ENCODE measurements at regions not wholly inside any gene's neighbourhood (a gene's known extent, or its start where the extent isn't known, plus 50 kb on each side); places are given as distances from the start of the nearest gene placed in this dataset.

DNA sequence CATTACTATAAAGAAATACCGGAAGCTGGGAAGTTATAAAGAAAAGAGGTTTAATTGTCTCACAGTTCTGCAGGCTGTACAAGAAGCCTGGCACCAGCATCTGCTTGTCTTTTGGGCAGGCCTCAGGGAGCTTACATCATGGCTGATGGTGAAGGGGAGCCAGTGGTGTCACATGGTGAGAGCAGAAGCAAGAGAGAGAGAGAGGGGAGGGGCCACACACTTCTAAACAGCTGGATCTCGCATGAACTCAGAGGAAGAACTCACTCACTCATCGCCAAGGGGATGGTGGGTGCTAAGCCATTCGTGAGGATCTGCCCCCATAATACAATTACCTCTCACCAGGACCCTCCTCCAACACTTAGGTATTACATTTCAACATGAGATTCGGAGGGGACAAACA lies 51.8 kb upstream of the ANKRD34C start:
- no peak for DNase-seq

DNA sequence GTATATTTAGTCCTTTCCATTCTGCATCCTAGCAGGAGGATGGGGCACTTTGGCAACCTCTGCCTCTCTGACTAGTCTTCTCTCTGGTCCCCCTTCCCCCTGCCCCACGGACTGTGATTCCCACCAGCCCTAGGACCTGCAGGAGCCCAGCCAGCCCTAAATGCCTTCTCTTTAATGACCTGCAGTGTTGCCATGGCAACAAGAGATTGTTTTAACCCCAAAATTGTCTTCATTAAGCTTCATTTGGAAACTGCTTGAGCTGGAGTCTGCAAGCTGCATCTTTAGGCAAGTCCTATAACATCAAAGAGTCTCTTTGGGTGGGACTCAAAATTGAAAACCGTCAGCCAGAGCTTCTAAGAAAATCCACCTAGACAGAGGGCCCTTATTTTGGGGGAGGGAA lies 59.7 kb upstream of the ANKRD34C start:
- no peak for DNase-seq

DNA sequence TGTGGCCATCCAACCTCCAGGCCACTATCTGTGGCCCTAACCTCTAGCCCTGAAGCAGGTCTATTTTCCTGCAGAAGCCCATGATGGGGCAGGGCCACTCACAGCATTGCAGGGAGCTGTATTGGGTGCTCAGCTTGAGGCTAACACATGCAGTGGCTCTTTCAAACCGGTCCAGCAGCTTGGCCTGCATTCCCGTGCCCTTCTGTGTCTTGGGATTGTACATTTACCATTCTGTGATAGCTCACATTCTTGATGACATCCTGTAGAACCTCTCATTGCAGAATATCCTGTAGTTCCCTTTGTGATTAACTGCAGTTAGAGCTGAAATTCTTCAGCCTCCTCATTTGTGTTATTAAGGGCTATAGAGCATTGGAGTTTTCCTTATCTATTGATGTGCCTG lies 60.8 kb upstream of the ANKRD34C start:
- DNase-seq: no peak

DNA sequence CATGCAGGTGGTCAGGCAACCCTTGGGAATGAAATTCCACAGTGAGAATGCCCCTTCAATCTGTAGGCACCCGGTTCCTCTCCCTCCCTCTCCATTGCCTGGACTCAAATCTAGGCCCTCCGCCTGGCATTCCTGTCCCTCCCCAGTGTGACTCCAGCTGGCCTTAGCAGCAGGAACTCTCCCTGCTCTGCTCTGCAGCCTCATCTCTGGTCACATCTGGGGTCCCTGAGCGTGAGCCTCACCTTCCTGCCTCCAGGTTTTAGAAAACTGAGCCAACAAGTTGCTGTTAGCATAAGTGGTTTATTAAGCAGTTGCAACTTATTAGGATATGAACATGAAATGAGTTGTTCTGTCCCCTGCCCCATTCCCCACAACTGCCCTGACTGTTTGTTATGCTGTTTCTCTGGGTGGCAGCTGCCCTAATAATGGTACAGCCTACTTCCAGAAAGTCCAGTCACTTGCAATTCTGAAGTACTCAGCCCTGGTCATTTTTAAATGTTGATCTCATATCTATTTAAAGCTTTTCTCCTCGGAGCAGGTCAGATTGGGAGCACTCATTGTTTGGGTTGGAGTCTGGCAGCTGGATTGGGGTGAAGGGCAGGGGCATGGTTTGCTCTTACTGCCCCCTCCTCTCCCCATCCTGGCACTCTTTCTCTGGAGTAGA lies 63.0 kb upstream of the ANKRD34C start:
- no peak for DNase-seq

DNA sequence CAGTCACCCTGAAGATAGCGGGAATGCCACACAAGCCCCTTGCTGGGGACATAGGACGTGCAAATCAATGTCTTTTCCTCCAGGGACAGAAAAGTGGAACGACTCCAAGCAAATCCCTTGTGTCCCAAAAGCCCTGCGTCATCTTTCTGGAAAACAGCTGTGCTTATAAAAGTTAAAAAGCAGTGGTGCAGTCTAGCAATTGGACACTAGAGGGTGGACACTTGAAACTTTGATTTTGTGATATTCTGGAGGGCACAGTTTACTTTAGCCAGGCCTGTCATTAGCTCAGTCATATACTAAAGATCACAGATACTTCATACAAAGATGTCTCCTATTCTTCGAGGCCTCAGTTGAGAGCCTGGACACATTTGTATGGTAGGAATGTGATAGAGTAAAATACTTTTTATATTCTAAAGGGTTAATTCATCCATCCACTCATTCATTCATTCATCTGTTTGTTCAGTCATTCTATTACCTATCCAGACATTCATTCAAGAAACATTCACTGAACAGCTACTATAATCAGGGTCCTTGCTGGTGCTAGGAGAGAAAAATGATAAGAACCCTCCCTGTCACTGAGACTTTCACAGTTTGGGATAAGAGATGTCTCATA lies 63.8 kb upstream of the ANKRD34C start:
- DNase-seq: no peak

DNA sequence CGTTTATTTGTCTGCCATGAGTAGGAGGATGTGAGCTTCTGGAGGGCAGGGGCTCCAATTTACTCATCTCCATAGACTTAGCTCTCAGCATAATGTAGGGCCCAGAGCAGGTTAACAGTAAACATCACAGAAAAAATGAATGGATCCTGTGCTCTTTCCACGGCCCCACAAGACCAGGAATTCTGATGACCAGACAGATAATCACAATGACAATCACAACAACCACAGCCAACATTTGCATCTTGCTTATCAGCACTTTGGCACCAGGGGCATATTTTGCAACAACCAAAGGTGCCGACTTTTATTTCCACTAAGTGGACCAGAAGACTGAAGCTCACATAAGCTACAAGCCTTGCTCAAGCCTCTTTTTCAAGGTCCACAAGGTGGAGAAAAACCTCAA lies 68.9 kb upstream of the ANKRD34C start:
- no peak for DNase-seq

DNA sequence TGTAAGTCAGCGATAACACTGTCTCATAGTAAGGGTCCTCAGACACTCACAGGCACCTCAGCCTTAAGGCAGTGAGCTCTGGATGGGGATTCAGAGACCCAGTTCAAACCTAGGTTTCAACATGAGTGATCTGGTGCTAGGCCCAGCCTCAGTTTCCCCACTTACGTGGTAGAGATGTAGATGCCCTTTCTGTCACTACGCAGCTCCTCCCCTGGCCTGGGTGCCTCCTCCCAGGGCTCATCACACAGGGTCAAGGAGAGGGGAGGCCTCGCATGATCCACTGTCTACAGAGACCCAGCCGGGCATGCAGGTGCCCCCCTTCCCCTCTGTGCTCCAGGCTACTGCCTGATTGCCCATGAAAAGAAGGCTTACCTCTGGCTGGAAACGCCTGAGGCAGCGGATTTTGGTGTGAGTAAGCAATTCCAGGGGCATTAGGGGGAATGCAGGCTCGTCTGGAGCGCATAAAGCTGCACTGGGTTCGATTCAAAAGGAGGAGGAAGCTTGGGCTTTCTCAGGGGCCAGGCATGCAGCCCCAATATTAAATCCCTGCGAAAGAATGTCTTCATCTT lies 69.8 kb upstream of the ANKRD34C start:
- DNase-seq: no peak

DNA sequence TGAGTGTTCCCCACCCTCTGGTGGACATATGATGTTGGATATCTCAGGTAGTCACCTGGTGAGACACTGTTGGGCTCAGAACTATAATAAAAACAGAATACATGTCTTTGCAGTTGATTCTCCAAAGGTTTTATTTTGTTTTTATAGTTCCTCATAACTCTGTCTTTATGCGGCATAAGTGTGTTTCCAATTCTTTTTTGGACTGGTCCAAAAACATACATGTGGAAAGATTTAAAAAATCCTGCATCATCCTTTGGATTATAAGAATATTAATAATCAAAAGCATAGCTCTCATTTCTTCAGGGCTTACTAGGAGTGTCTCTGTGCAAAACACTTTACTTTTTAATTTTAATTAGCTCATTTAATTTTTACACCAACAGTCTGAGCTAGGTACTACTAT lies 71.0 kb upstream of the ANKRD34C start:
- no peak for DNase-seq

DNA sequence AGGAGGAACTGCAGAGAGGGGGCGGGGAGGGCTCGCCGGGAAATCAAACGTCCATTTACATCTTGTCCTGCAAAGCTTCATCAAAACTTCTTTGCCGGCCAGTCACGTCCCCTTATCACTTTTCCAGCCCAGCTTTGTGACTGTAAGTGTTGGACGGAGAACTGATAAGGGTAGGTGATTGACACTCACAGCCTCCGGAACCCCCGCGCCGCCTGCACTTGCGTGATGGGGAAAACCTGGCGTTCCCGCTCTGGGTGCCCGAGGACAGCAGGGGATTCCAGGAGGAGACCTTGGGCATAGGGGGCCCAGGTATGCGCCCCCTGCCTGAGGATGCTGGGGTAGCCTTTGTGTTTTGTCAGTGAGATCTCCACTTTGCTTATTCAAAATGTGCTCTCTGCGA lies 72.8 kb upstream of the ANKRD34C start:
- no peak for DNase-seq

DNA sequence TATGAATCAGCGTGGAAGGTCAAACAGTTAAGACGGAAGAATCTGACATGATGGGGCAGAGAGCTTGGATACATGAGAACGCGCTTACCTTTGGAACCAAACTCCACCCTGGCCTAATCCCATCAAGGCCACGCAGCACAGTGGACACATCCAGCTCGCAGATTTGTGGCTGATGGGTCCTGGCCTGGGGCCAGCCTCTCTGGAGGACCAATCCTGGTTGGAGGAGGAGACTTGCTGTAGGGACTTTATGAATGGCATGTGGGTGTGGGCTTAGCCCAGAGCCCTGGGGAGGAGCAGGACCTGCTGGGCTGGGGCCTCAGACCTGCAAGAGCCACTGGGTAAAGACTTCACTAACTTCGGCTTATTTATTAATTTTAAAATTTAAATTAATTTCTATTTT lies 73.4 kb upstream of the ANKRD34C start:
- DNase-seq: no peak

DNA sequence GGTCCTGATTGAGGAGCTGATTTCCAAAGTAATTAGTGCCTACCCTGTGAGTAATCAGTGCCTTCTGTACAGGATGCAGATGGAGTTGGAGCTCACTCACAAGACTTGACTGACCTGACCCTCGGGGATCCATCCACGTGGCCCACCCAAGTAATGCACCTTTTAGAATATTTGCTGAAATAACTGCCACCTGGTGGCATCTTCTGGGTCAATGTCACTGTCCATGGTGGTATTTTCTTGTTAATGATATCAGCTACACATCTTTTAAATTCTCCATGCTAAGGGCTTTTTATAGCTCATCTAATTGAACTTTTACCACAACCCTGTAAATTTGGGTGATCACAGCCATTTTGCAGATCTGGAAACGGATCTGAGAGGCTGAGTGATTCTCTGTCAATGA lies 74.3 kb upstream of the ANKRD34C start:
- no peak for DNase-seq

DNA sequence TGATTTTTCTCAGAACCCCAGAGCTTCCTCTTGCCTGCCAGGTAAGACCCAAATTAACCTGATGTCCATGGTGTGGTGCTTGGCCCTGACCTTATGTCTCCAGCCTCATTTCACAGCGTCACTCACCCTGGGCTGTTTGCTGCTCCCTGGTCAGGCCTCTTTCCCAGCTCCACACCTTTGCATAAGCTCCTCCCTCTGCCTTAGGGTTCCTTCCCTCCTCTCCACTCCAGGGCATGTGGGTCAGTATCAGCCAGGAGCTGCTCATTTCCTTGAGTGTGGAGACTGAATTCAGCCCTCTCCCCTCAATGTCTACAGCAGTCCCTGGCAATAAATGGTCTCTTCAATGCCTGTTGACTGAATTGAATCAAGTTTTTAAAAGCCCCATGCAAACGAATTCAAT lies 75.6 kb upstream of the ANKRD34C start:
- DNase-seq: no peak

DNA sequence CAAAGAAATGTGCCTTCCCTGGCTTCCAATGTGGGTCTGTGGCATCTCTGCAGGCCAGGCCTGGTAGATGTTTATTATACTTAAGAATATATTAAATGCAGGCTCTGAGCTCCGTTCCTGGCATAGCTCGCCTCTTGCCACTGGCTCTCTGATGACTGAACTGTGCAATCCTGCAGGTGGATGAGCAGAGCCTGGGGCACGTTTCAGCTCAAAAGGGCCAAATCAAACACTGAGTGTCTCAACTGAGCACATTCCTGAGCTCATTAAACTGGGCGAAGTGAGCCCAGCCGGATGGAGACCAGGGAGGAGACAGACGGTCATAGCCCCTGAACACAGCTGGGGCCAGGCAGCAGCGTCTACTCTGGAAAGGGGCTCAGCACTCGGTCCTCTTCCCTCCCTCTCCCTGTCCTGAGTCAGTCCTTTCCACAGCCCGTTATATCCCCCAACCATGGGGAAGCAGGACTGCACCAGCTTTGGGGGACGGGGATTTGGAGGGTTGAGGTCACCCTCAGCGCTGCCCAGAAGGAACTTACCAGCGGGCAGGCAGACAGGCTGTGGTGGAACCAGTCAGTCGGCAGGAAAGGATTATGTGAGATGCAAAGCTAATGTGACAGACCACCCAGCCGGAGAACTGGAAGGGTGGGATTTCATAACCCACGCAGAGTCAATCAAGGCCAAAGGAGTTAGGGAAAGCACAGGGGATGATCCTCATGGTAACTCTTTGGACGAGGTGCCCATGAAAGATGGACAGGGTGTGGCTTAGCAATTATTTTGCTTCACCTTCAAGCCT lies 77.4 kb upstream of the ANKRD34C start:
- no peak for DNase-seq

DNA sequence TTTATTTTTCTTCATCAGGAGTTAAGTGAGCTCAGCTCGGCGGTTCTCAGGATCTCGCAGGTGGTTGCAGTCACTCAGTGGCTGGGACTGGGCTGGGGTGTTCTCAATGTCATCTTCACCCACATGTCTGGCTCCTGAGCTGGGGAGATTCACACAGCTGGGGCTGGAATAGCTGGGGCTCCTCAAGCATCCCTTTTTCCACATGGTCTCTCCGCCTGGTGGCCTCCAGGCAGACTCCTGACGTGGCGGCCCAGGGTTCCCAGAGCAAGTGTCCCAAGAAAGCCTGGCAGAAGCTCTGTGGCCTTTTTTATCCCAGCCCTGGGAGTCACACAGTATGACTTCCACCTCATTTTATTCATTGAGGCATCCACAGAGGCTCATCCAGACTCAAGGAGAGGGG lies 84.1 kb upstream of the ANKRD34C start:
- no peak for DNase-seq

DNA sequence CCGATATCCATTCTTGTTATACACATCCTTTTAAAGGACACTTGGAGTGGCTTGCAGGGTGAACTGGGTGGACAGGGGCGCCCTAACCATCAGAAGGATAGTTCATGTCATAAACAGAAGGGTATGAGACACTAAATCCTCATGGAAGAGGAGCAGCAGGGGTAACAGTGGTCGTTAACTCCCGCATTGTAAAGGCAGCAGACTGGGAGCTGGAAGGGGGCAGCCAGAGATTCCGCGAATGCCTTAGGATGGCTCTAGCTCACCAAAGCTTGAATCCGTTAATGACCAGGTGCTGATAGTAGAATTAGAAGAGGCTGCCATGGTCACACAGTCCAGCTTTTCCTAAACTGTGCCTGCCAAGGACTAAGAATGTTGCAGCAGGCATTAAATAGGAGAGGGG lies 85.2 kb upstream of the ANKRD34C start:
- no peak for DNase-seq

DNA sequence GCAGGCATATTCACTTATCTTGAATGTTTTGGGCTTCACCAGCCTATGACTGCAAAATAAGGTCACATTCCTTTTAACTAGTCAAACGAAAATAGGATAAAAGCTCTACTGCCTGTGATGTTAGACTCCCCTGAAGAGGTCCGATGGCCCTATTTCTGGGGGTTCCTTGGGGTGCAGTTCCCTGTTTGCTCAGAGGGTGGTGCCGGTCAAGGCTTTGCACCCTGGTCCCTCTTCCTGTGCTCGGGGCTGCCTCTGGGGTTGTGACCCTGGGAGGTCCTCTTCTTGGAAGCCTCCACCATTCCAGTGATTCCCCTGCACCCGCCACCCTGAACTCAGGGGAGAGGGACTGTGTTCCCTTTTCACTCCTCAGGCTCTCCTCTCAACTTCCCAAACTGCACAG lies 86.7 kb upstream of the ANKRD34C start:
- no peak for DNase-seq

DNA sequence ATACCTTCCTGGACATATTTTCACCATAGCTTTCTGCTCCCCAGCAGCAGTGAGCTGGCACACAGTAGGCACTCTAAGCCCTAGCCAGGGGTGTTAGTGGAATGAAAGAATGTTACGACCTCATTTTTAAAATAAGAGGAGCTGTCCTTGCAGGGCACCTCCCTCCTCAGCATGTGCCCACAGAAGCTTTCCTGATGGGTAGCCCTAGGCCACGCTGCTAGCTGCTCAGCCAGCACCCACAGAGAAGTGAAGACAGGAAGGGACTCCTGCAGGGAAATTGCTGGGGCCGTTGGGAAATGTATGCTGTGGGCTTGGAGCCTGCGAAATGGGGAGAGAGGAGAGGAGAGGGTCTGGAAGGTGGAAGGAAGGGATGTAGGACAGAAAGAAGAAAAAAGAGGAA lies 87.3 kb upstream of the ANKRD34C start:
- no peak for DNase-seq

DNA sequence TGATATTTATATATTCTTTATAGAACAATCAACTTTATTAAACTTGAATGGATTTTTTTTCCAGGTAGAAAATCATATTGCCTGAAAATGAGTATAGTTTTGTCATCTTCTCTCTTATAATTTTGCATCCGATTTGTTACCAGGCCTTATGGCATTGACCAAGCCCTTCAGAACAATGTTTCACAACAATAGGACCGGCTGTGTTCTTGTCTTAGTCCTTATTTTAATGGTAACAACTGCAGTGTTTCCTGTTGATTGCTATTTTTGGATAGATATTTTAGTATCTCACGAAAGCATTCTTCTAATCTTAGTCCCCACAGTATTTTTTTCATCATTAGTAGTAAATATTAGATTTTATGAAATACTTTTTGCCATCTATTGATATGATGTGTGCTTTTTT lies 88.1 kb upstream of the ANKRD34C start:
- DNase-seq: no peak

DNA sequence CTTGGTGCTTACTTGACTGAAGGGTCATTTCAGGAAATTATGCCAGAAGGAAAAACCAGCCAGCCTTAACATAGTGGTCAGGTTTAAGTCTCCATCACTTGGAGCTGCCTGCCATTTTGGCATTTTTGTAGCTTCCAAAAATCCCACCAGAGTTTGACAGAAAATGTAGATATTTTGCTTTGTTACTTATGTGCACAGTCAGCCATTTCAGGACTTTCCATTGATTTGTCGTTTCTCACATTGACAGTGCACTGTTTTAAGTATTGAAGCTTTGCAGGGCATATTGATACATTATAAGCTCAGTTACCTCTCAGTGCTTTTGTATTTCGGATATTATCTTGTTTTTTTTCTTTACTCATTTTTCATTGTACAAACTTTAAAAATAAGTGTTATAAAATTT lies 89.0 kb upstream of the ANKRD34C start:
- DNase-seq: no peak

DNA sequence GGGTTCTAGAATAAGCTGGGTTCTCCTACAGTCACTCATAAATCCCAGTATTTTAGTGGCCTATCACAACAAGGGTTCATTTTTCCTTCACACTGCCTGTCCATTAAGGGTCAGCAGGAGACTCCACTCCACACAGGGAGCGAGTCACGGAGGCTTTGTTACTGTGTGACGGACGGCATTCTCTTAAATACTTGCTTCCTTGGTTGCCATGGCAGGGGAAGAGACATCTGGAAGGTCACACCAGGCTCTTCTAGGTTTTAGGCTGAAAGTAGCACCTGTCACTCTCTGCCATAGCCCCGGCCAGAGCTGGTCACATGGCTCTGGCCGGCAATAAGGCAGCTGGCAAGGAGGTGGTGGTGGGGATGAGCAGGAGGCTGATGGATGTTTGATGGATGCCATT lies 89.4 kb upstream of the ANKRD34C start:
- DNase-seq: no peak

DNA sequence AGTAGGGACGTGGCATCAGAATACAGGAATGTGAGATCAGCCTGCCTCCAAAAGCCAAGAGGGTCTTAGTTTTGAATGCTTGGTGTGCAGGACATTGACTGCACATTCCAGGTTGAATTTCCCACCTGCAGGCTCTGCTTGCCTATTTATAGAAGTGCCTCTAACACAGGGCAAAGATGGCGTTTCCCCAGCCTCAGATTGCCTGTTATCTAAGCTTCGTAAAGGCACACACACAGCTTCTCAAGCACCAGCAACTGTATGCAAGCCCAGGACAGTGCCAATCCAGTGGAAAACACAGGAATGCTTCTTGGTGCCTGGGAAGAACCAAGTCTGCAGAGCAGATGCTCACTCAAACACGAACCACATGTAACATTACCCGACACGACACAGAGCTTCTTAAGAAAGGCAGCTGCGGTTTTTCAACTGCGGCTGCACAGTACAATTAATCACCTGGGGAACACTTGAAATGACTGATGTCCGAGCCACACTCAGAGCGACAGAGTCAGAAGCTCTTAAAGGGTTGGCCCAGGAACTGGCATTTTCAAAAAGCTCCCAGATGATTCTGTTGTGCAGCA lies 90.0 kb upstream of the ANKRD34C start:
- no peak for DNase-seq

DNA sequence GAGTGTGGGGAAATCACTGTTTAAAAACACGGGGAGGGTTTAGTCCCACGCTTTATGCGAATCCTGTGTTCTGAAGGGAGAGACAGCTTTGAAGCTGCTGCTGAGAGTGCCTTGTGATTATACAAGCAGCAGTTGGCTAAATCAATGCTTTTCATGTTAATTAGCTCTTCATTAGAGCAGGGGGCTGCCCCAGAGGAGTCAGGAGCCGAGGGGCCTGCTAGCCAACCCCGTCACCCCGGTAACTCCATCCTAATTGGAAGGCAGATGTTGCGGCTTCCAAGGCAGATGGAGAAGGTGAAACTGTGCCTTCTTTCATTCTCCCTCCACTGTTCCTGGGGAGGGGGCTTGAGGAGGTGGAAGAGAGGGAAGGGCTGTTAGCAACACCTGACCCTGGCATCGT lies 92.4 kb upstream of the ANKRD34C start:
- no peak for DNase-seq

DNA sequence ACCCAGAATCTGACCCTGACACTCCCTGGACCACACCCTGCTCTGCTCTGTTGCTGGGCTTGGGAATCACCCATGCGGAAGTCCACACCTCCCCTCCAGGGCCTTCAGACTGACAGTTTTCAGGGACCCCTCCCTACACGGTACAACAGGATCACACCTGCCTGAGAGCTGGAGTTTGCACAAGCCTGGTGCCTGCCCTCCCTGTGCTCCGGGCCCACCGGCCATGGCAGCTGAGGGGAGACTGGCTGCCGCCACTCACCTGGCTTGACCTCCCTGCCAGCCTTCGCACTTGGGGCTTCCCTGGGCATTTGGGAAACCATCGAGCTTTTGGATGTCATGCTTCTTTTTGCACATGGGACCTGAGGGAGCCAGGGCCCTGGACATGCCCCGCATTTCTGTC lies 95.9 kb upstream of the ANKRD34C start:
- DNase-seq: no peak

DNA sequence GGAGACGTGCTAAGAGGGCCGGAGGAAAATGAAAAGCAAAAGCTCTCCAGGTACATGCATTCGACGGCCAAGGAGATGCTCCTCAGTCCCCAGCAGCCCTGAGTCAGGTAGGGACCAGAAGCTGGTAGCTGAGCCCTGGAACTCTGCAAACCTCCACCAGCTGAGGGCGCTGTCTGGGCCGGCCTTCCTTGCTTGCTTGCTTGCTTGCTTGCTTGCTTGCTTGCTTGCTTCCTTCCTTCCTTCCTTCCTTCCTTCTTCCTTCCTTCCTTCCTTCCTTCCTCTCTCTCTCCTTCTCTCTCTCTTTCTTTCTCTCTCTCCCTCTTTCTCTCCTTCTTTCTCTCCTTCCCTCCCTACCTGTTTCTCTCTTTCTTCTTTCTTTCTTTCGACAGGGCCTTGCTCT lies 94.6 kb upstream of the RASGRF1 start:
- DNase-seq: peak; percentile 14
